IPS-18a (cell line): ENCODE measurements at regions not wholly inside any gene's neighbourhood (a gene's known extent, or its start where the extent isn't known, plus 50 kb on each side); places are given as distances from the start of the nearest gene placed in this dataset.
"Not testable (repeated sequence)": the region's sequence is repeated elsewhere in the genome, so short reads cannot be mapped to it uniquely, and the experiment has no call there.

Experiments used
- H3K27ac ChIP-seq: one replicate; pipeline ENCODE4 v1.5.1; 2013; ENCODE audit warnings: low read length
- H3K27me3 ChIP-seq: one replicate; pipeline ENCODE4 v1.6.1; 2013; ENCODE audit warnings: mild to moderate bottlenecking, low read length; ENCODE audit not compliant: control insufficient read depth, insufficient read depth
- H3K36me3 ChIP-seq: one replicate; pipeline ENCODE4 v1.6.1; 2013; ENCODE audit warnings: low read depth, low read length; ENCODE audit not compliant: control insufficient read depth
- H3K4me1 ChIP-seq: one replicate; pipeline ENCODE4 v1.6.1; 2013; ENCODE audit warnings: low read depth, low read length; ENCODE audit not compliant: control insufficient read depth
- H3K4me3 ChIP-seq: one replicate; pipeline ENCODE4 v1.5.1; 2013; ENCODE audit warnings: low read length
- H3K9ac ChIP-seq: one replicate; pipeline ENCODE4 v1.6.1; 2013; ENCODE audit warnings: mild to moderate bottlenecking, low read length, moderate library complexity
- H3K9me3 ChIP-seq: one replicate; pipeline ENCODE4 v1.6.1; 2013; ENCODE audit warnings: low read depth, low read length; ENCODE audit not compliant: control insufficient read depth

- Histone ChIP-seq H3K9ac (no peak overlapping the region), H3K27ac (no peak overlapping the region), H3K9me3 (no peaks in the 10 kb centered on the region), H3K4me1 (peaks cover 11% of the 10 kb centered on the region), H3K4me3 (no peak overlapping the region), H3K36me3 (no peaks in the 10 kb centered on the region), H3K27me3 (no peaks in the 10 kb centered on the region)
Measured at GRCh38 chr6:21918666-21919065, 325.1 kb downstream of the SOX4 start.

- Histone ChIP-seq H3K36me3 (no peaks in the 10 kb centered on the region), H3K4me1 (peaks cover 11% of the 10 kb centered on the region), H3K9me3 (no peaks in the 10 kb centered on the region), H3K27me3 (no peaks in the 10 kb centered on the region), H3K4me3 (no peak overlapping the region), H3K9ac (no peak overlapping the region), H3K27ac (no peak overlapping the region)
Measured at GRCh38 chr6:21922086-21922485, 328.5 kb downstream of the SOX4 start.

- H3K27ac ChIP-seq = no peak overlapping the region
- no peaks in the 10 kb centered on the region for H3K27me3 ChIP-seq
- H3K9ac ChIP-seq = no peak overlapping the region
- H3K4me3 ChIP-seq = no peak overlapping the region
- H3K4me1 ChIP-seq = peaks cover 11% of the 10 kb centered on the region
- no peaks in the 10 kb centered on the region for H3K9me3 ChIP-seq
- H3K36me3 ChIP-seq = no peaks in the 10 kb centered on the region
Measured at GRCh38 chr6:21924002-21924401, 330.5 kb downstream of the SOX4 start.

GRCh38 chr6:21928827-21929226 lies 335.3 kb downstream of the SOX4 start:
- H3K36me3 ChIP-seq = no peaks in the 10 kb centered on the region

GRCh38 chr6:21931641-21932335 lies 338.2 kb downstream of the SOX4 start:
- peaks cover 7% of the 10 kb centered on the region for H3K4me1 ChIP-seq
- no peaks in the 10 kb centered on the region for H3K9me3 ChIP-seq
- H3K27ac ChIP-seq = no peak overlapping the region
- H3K36me3 ChIP-seq = no peaks in the 10 kb centered on the region
- no peak overlapping the region for H3K9ac ChIP-seq
- no peak overlapping the region for H3K4me3 ChIP-seq
- H3K27me3 ChIP-seq = no peaks in the 10 kb centered on the region

More at GRCh38 chr6:21928827-21929226, 335.3 kb downstream of the SOX4 start:
- H3K9ac ChIP-seq = no peak overlapping the region
- no peaks in the 10 kb centered on the region for H3K27me3 ChIP-seq
- H3K4me1 ChIP-seq = no peaks in the 10 kb centered on the region
- no peak overlapping the region for H3K27ac ChIP-seq
- H3K4me3 ChIP-seq = no peak overlapping the region
- no peaks in the 10 kb centered on the region for H3K9me3 ChIP-seq

GRCh38 chr6:21933351-21933750 lies 339.8 kb downstream of the SOX4 start:
- no peak overlapping the region for H3K9ac ChIP-seq
- H3K27ac ChIP-seq = no peak overlapping the region
- no peak overlapping the region for H3K4me3 ChIP-seq
- no peaks in the 10 kb centered on the region for H3K36me3 ChIP-seq
- H3K27me3 ChIP-seq = no peaks in the 10 kb centered on the region
- no peaks in the 10 kb centered on the region for H3K9me3 ChIP-seq
- peaks cover 7% of the 10 kb centered on the region for H3K4me1 ChIP-seq

- no peaks in the 10 kb centered on the region for H3K36me3 ChIP-seq
- no peaks in the 10 kb centered on the region for H3K9me3 ChIP-seq
- peaks cover 7% of the 10 kb centered on the region for H3K4me1 ChIP-seq
- no peak overlapping the region for H3K9ac ChIP-seq
- no peak overlapping the region for H3K27ac ChIP-seq
- no peak overlapping the region for H3K4me3 ChIP-seq
- no peaks in the 10 kb centered on the region for H3K27me3 ChIP-seq
Measured at GRCh38 chr6:21935142-21935541, 341.6 kb downstream of the SOX4 start.

- H3K9ac ChIP-seq = no peak overlapping the region
- H3K36me3 ChIP-seq = no peaks in the 10 kb centered on the region
- H3K27ac ChIP-seq = no peak overlapping the region
- H3K4me3 ChIP-seq = no peak overlapping the region
- H3K9me3 ChIP-seq = no peaks in the 10 kb centered on the region
- H3K27me3 ChIP-seq = no peaks in the 10 kb centered on the region
- peaks cover 7% of the 10 kb centered on the region for H3K4me1 ChIP-seq
Measured at GRCh38 chr6:21935561-21936028, 342.0 kb downstream of the SOX4 start.

- Histone ChIP-seq H3K9ac (no peak overlapping the region), H3K36me3 (no peaks in the 10 kb centered on the region), H3K4me1 (peaks cover 7% of the 10 kb centered on the region), H3K4me3 (no peak overlapping the region), H3K27me3 (no peaks in the 10 kb centered on the region), H3K27ac (no peak overlapping the region), H3K9me3 (no peaks in the 10 kb centered on the region)
Measured at GRCh38 chr6:21937466-21937865, 343.9 kb downstream of the SOX4 start.

GRCh38 chr6:21939066-21939465 lies 345.5 kb downstream of the SOX4 start:
- not testable (repeated sequence) for H3K27me3 ChIP-seq, H3K9ac ChIP-seq, H3K27ac ChIP-seq, H3K4me1 ChIP-seq, H3K36me3 ChIP-seq, H3K9me3 ChIP-seq, H3K4me3 ChIP-seq

GRCh38 chr6:21941926-21942325 lies 348.4 kb downstream of the SOX4 start:
- Histone ChIP-seq H3K4me3 (no peak overlapping the region), H3K27me3 (no peaks in the 10 kb centered on the region), H3K9ac (no peak overlapping the region), H3K36me3 (no peaks in the 10 kb centered on the region), H3K4me1 (no peaks in the 10 kb centered on the region), H3K9me3 (no peaks in the 10 kb centered on the region), H3K27ac (no peak overlapping the region)

- Histone ChIP-seq H3K27ac (no peak overlapping the region), H3K36me3 (no peaks in the 10 kb centered on the region), H3K9ac (no peak overlapping the region), H3K9me3 (no peaks in the 10 kb centered on the region), H3K4me3 (no peak overlapping the region), H3K27me3 (no peaks in the 10 kb centered on the region), H3K4me1 (peaks cover 1% of the 10 kb centered on the region)
Measured at GRCh38 chr6:21942897-21943296, 349.3 kb downstream of the SOX4 start.
